ENCODE measurements at regions not wholly inside any gene's neighbourhood (a gene's known extent, or its start where the extent isn't known, plus 50 kb on each side); places are given as distances from the start of the nearest gene placed in this dataset.

GRCh38 chr4:156280686-156281085, 327.0 kb upstream of the CTSO start:
- 66% methylated on average over 3 of the region's 3 CpGs for WGBS
- ATAC-seq, result no peak
- Histone ChIP-seq H3K4me3 (ENCODE audit: low read length) (no peak overlapping the region), H3K27ac (ENCODE audit: low read length) (no peak overlapping the region), H3K27me3 (ENCODE audit: control insufficient read depth, insufficient read depth) (no peaks in the 10 kb centered on the region), H3K9me3 (ENCODE audit: control insufficient read depth, low read length) (no peaks in the 10 kb centered on the region), H3K4me1 (ENCODE audit: control insufficient read depth, insufficient read depth, low read length) (no peaks in the 10 kb centered on the region)
- DNase-seq, result no peak
- intact Hi-C loops (cut with DNase I), result no loop called here

GRCh38 chr4:156265407-156265806, 311.7 kb upstream of the CTSO start:
- DNase-seq, result no peak
- no peak overlapping the region for H3K27ac ChIP-seq (ENCODE audit: low read length)
- intact Hi-C loops (cut with DNase I), result loop anchor here in 1 of 4 donors (10.0 kb wide), 1 partner anchor 639 kb away; no protein-coding TSS in a partner anchor
- no peak for ATAC-seq
- H3K4me1 ChIP-seq (ENCODE audit: control insufficient read depth, insufficient read depth, low read length), result no peaks in the 10 kb centered on the region
- no peaks in the 10 kb centered on the region for H3K27me3 ChIP-seq (ENCODE audit: control insufficient read depth, insufficient read depth)
- H3K4me3 ChIP-seq (ENCODE audit: low read length), result no peak overlapping the region
- no peaks in the 10 kb centered on the region for H3K9me3 ChIP-seq (ENCODE audit: control insufficient read depth, low read length)

GRCh38 chr4:156261230-156261629, 307.6 kb upstream of the CTSO start:
- 92% methylated on average over 1 of the region's 1 CpG for WGBS
- intact Hi-C loops (cut with DNase I), result loop anchor here in 1 of 4 donors (10.0 kb wide), 1 partner anchor 644 kb away; no protein-coding TSS in a partner anchor
- no peak overlapping the region for H3K27ac ChIP-seq (ENCODE audit: low read length)
- no peak overlapping the region for H3K4me3 ChIP-seq (ENCODE audit: low read length)
- no peaks in the 10 kb centered on the region for H3K27me3 ChIP-seq (ENCODE audit: control insufficient read depth, insufficient read depth)
- ATAC-seq (no peak), DNase-seq (no peak)
- no peaks in the 10 kb centered on the region for H3K4me1 ChIP-seq (ENCODE audit: control insufficient read depth, insufficient read depth, low read length)
- no peaks in the 10 kb centered on the region for H3K9me3 ChIP-seq (ENCODE audit: control insufficient read depth, low read length)

GRCh38 chr4:156255230-156256007, 301.8 kb upstream of the CTSO start:
- no peaks in the 10 kb centered on the region for H3K27me3 ChIP-seq (ENCODE audit: control insufficient read depth, insufficient read depth)
- 44% methylated on average over 5 of the region's 5 CpGs for WGBS

GRCh38 chr4:156252358-156252921, 298.8 kb upstream of the CTSO start:
- Histone ChIP-seq H3K27ac (ENCODE audit: low read length) (no peak overlapping the region), H3K9me3 (ENCODE audit: control insufficient read depth, low read length) (no peaks in the 10 kb centered on the region), H3K4me1 (ENCODE audit: control insufficient read depth, insufficient read depth, low read length) (no peaks in the 10 kb centered on the region), H3K4me3 (ENCODE audit: low read length) (no peak overlapping the region), H3K27me3 (ENCODE audit: control insufficient read depth, insufficient read depth) (no peaks in the 10 kb centered on the region)
- intact Hi-C loops (cut with DNase I), result no loop called here
- 32% methylated on average over 2 of the region's 2 CpGs for WGBS
- ATAC-seq (no peak), DNase-seq (no peak)

More at GRCh38 chr4:156255230-156256007, 301.8 kb upstream of the CTSO start:
- intact Hi-C loops (cut with DNase I), result no loop called here
- ATAC-seq (no peak), DNase-seq (no peak)
- no peaks in the 10 kb centered on the region for H3K9me3 ChIP-seq (ENCODE audit: control insufficient read depth, low read length)
- no peak overlapping the region for H3K4me3 ChIP-seq (ENCODE audit: low read length)
- no peaks in the 10 kb centered on the region for H3K4me1 ChIP-seq (ENCODE audit: control insufficient read depth, insufficient read depth, low read length)
- no peak overlapping the region for H3K27ac ChIP-seq (ENCODE audit: low read length)

- Histone ChIP-seq H3K27me3 (ENCODE audit: control insufficient read depth, insufficient read depth) (no peaks in the 10 kb centered on the region), H3K4me1 (ENCODE audit: control insufficient read depth, insufficient read depth, low read length) (no peaks in the 10 kb centered on the region), H3K9me3 (ENCODE audit: control insufficient read depth, low read length) (no peaks in the 10 kb centered on the region), H3K27ac (ENCODE audit: low read length) (no peak overlapping the region), H3K4me3 (ENCODE audit: low read length) (no peak overlapping the region)
- intact Hi-C loops (cut with DNase I), result no loop called here
- ATAC-seq, result no peak
- no peak for DNase-seq
- WGBS, result 73% methylated on average over 3 of the region's 3 CpGs
Observed at GRCh38 chr4:156251373-156252065, 297.9 kb upstream of the CTSO start.

- H3K9me3 ChIP-seq (ENCODE audit: control insufficient read depth, low read length), result no peaks in the 10 kb centered on the region
- H3K27me3 ChIP-seq (ENCODE audit: control insufficient read depth, insufficient read depth), result no peaks in the 10 kb centered on the region
- no peak overlapping the region for H3K27ac ChIP-seq (ENCODE audit: low read length)
- DNase-seq, result no peak
- 75% methylated on average over 3 of the region's 3 CpGs for WGBS
- intact Hi-C loops (cut with DNase I), result no loop called here
- ATAC-seq, result no peak
- H3K4me1 ChIP-seq (ENCODE audit: control insufficient read depth, insufficient read depth, low read length), result no peaks in the 10 kb centered on the region
- H3K4me3 ChIP-seq (ENCODE audit: low read length), result no peak overlapping the region
Observed at GRCh38 chr4:156248917-156249316, 295.3 kb upstream of the CTSO start.

- Histone ChIP-seq H3K4me3 (ENCODE audit: low read length) (no peak overlapping the region), H3K27ac (ENCODE audit: low read length) (no peak overlapping the region), H3K4me1 (ENCODE audit: control insufficient read depth, insufficient read depth, low read length) (no peaks in the 10 kb centered on the region), H3K27me3 (ENCODE audit: control insufficient read depth, insufficient read depth) (no peaks in the 10 kb centered on the region), H3K9me3 (ENCODE audit: control insufficient read depth, low read length) (no peaks in the 10 kb centered on the region)
- no peak for DNase-seq
- WGBS, result 63% methylated on average over 2 of the region's 2 CpGs
- ATAC-seq, result no peak
- intact Hi-C loops (cut with DNase I), result no loop called here
Observed at GRCh38 chr4:156247470-156247869, 293.8 kb upstream of the CTSO start.

GRCh38 chr4:156243015-156243414, 289.3 kb upstream of the CTSO start:
- intact Hi-C loops (cut with DNase I), result no loop called here
- Histone ChIP-seq H3K27me3 (ENCODE audit: control insufficient read depth, insufficient read depth) (no peaks in the 10 kb centered on the region), H3K9me3 (ENCODE audit: control insufficient read depth, low read length) (no peaks in the 10 kb centered on the region), H3K4me3 (ENCODE audit: low read length) (no peak overlapping the region), H3K4me1 (ENCODE audit: control insufficient read depth, insufficient read depth, low read length) (no peaks in the 10 kb centered on the region), H3K27ac (ENCODE audit: low read length) (no peak overlapping the region)
- 62% methylated on average over 4 of the region's 4 CpGs for WGBS
- DNase-seq (no peak), ATAC-seq (no peak)

- no peak for DNase-seq
- Histone ChIP-seq H3K27ac (ENCODE audit: low read length) (no peak overlapping the region), H3K9me3 (ENCODE audit: control insufficient read depth, low read length) (no peaks in the 10 kb centered on the region), H3K4me3 (ENCODE audit: low read length) (no peak overlapping the region), H3K4me1 (ENCODE audit: control insufficient read depth, insufficient read depth, low read length) (no peaks in the 10 kb centered on the region), H3K27me3 (ENCODE audit: control insufficient read depth, insufficient read depth) (no peaks in the 10 kb centered on the region)
- intact Hi-C loops (cut with DNase I), result no loop called here
- WGBS, result 45% methylated on average over 4 of the region's 4 CpGs
- no peak for ATAC-seq
Observed at GRCh38 chr4:156242390-156242789, 288.7 kb upstream of the CTSO start.

- Histone ChIP-seq H3K4me1 (ENCODE audit: control insufficient read depth, insufficient read depth, low read length) (no peaks in the 10 kb centered on the region), H3K9me3 (ENCODE audit: control insufficient read depth, low read length) (no peaks in the 10 kb centered on the region), H3K27ac (ENCODE audit: low read length) (no peak overlapping the region), H3K4me3 (ENCODE audit: low read length) (no peak overlapping the region), H3K27me3 (ENCODE audit: control insufficient read depth, insufficient read depth) (no peaks in the 10 kb centered on the region)
- 82% methylated on average over 2 of the region's 2 CpGs for WGBS
- ATAC-seq, result no peak
- DNase-seq, result no peak
- intact Hi-C loops (cut with DNase I), result no loop called here
Observed at GRCh38 chr4:156241896-156242295, 288.2 kb upstream of the CTSO start.

All from right cardiac atrium (tissue), 5 donors.